Stimulated activated CD4-positive, alpha-beta T cell treated with anti-CD3 and anti-CD28 coated beads, Interleukin-2, amount 100 ng/mL, for 4 hours (primary cell): ENCODE measurements at regions not wholly inside any gene's neighbourhood (a gene's known extent, or its start where the extent isn't known, plus 50 kb on each side); places are given as distances from the start of the nearest gene placed in this dataset.

ENCODE experiments used
- DNase-seq: peaks from one replicate; pipeline ENCODE4 v3.0.0-alpha.2; 2020; ENCODE audit warnings: low read depth

DNA sequence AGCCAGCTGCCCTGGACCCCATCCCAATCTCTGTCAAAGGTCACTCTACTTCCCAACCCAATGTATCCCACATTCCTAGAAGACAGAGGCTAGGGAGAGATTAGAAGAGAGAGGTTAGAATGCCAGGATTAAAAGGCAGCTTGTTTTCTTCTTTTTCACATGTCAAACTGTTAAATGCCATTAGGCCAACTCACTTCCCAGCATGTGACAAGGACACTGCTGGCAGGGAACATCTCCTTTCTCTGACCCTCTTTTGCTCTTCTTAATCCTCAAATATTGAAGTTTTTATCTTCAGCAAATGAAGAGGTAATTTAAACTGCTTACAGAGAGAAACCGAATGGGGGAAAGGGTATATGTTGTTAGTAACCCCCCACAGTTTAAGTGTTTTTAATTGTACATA is 89.1 kb downstream of the BBS10 start:
- DNase-seq: no peak

DNA sequence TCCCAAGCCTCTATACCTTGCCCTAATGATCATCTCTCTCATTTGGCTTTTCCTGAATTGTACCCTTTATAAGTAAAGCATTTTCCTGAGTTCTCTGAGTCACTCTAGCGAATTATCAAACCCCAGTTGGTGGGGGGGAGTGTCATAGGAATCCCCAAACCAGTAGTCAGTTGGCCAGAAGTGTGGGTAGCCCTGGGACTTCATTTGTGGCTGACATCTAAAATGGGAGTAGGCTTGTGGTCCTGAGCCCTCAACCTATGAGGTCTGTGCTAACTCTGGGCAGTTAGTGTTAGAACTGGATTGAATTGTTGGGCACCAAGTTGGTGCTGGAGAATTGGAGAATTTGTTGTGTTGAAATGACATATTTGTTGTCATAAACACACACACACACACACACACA is 91.3 kb downstream of the BBS10 start:
- no peak for DNase-seq

DNA sequence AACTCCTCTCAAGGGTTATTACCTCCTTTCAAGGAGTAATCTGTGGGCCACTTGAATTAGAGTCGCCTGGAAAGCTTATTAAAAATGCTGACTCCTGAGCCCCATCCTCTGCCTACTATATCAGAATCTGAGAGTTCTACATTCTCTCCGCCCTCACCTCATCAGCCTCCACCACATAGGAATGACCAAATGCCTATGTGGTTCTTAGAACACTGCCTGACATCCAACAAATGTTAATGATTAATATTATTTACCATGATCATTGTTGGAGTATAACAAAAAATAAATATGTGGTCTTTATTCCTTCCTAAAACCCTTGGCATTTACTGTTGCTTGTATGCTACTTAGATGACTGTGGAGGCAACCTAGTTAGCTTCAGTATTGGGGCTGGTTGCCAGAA is 91.9 kb downstream of the BBS10 start:
- DNase-seq: no peak

DNA sequence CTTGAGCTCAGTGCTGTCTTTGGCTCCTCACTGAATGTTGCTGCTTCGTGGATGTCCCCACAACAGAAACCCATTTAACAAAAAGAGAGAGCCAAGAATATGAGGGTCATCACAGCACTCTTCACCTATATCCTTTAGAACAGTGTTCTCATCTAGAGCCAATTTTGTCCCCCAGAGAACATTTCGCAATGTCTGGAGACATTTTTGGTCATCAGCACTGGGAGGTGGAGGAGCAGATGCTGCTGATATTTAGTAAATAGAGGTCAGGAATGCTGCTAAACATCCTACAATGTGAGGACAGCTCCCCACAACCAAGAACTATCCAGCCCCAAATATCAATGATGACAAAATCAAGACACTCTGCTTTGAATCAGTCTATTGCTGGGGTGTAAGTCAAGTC is 92.5 kb downstream of the BBS10 start:
- no peak for DNase-seq

DNA sequence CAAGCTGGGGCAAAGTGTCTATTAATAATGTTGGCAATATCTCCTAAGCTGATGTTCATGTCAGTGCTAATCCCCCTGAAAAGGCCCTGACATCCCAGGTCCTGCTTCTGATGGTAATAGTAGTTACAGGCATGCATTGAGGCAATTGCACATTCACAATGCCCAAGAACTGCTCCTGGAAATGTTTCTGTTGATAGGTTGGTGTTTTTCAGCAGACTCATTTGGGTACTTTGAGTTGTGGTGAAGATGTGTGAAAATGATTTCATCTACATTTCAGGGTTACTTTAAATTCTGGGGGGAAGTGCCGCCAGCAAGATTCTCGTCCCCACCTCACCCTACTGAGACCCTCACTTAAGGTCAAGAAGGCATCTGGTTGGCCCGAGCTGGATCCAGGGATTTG is 92.9 kb downstream of the BBS10 start:
- no peak for DNase-seq

DNA sequence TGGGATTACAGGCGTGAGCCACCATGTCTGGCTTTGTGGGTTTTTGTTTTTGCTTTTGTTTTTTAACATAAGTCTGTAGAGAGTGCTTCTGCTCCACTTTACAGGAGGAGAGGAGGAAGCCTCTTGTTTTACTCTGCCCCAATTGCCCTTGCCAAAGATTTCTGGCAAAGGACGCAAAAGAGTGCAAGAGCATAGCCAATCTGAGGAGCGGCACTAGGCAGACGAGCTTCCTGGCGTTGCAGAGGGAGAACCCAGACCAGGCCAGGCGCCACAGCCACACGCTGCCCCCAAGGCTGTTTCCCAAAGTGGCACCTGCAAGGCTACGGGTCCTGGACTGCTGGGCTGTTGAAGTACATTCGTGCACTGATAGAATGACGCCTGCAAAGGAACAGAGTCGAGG is 96.2 kb downstream of the BBS10 start:
- no peak for DNase-seq

DNA sequence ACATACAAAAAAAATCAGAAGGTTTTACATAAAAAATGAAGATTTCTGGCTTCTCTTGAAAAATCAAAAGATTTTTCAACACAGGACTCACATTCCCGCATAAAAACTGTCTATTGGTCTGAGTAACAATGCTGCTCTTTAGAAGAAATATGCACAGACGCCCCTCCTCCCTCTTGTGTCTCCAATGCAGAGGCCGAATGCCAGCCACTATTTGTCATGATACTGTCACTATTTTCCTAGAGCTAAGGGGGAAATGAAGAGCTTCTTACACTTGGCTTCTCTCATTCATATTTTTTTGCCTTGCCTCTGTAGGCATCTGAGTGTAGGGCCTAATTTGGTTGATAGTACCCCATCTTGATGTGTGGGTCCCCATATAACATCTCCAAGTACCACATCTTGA is 98.0 kb downstream of the BBS10 start:
- no peak for DNase-seq

DNA sequence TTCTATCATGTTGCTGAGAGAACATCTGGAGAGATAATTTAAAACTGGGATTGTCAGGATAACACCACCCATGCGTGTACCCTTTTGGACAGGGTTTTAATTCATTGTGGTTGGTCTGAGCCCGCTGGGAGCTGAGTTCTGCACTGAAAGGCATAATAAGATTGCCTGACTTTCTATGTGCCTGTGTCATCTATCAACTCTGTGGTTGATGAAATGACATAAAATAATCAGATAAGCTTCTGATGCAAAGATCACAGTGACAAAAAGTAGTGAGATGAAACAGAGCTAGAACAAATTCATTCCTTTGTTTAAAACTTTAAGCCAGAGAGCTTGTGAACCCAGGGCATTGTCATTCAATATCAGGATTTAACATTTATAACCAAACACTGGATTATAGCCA is 98.7 kb downstream of the BBS10 start:
- no peak for DNase-seq

DNA sequence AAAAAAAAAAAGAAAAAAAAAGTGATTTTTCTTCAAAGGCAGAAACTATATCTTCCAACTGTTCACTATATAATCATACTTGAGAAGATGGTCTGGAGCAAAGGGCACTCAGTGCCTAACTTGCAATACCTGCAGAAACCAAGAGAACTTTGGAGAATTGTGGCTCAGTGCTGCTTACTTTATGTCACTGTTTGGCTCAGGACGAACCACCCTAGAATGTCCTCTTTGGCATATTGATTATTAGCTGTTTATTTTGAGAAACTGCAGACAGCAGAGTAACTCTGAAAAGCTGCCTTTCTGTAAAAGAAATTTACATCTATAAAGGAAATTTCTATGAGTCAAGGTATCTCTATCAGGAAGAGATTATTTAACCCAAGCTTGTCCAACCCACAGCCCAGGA is 100.2 kb downstream of the BBS10 start:
- DNase-seq: no peak

DNA sequence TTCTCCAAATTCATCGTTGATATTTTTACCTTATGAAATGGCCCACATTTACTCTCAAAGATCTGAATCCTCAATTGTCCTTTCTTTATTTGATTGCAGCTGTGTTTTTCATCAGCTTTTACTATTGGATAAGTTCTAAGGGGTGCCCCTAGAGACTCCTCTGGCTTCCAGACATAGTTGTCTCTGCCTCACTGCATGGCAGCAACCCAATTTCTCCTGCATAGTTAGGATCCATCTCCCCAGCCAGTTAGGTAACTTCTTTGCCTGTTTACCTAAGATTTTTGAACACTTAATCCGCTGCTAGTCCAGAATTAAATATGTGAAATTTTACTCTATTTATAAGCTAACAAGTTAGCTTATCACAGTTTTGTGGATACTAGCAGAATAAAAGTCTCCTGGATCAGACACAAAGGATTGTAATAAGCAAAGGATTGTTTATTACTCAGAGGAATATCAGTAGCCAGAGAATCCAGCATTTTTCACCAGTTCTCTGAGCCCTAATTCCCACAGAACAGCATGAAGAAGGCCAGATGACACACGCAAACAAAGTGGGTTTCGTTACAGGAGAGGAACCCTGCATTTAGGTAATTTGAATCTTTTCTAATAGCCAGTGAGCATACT is 101.1 kb downstream of the BBS10 start:
- DNase-seq: no peak

DNA sequence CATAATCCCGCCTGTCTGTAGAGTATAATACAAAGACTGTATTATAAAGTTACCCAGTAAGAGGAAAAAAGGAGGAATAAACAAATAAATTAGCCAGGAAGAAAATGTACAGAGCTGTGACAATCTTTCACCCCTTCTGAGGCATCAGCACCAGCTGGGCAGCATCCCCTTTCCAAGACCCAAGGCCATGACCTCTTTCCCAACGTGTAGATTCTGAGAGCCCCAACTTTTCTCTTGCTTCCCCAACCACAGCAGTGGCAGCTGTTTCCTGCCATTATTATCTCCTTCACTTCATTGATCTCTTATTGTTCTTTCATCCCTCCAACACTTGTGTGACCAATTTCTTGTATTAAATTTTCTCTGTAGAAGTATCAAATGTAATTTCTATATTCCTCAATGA is 101.6 kb downstream of the BBS10 start:
- no peak for DNase-seq

DNA sequence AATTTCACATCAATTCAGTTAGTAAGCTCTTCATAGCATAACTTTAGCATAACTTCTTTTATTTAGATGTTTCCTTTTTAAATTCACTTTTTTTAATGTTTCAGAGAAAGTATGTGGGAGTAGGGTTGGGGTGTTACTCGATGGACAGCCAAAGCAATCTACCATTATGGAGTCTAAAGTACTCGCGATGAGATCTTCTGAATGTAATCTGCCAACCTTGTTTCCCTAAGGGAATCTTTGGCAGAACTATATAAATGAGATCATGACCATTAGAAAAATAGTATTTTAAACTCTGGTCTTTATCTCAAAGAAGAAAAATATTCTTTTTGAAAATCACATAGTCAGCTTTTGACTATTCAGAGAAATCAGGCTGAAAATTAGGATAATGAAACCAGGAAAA is 103.9 kb downstream of the BBS10 start:
- no peak for DNase-seq

DNA sequence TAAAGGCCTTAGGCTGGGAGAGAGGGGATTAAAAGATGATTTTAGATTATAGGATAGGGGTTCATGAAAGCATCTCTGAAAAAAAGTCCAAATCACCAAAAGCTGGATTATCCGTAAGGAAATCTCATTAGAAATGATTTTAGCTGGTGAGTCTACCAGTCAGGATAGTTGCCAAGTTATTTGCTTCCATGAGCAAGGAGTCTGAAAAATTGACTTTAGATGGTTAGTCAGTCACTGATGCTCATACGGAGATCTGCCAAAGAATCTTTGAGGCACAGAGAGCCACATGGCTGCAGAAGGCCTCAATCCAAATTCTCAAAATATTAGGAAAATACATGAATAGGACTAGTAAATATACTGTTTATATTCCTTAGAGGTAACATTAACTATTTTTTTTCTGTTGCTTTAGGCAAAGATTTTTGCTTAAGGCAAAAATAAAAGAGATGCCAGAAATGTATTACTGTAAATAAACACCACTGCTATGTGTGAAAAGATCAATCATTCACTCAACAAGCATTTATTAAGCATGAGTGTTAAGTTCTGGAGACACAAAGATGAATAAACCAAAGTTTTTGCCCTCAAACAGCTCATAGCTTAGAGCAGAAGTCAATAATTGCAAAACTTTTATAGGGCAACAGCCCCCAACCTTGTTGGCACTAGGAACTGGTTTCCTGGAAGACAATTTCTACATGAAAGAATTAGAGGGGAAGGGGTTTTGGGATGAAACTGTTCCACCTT is 105.2 kb downstream of the BBS10 start:
- no peak for DNase-seq

DNA sequence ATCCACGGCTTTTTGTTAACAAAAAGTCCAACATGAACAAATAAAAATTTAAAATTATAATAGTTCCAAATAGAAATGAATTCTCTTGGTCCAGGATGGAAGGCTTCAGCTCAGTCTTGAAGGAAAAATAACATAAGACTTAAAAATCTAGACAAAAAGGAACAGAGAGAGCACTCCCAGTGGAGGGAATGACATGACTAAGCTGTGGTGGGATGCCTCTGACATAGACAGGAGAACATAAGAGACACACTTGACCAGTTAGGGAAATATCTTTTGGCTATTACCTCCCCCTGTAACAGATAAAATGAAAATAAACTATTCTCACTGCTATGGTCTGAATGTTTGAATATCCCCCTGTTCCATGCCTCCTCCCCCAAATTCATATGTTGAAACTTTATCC is 106.8 kb downstream of the BBS10 start:
- DNase-seq: no peak

DNA sequence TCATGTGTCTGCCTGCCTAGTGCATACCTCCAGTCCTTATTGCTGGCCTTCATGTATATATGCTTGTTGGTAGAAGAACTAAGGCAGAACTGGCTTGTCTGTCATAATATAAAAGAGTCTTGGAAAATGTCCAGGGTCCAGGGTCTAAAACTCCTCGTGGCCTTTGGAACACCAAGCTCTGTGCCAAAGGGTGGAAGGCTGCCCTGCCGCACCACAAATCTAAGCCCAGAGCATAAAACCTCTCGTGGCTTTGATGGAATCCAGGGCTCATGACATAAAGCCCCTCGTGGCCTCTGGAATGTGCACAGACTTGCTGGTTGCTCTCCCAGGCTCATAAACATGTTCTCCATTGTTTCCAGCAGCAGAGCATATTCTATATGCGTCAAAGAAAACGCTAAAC is 107.9 kb downstream of the BBS10 start:
- DNase-seq: no peak

DNA sequence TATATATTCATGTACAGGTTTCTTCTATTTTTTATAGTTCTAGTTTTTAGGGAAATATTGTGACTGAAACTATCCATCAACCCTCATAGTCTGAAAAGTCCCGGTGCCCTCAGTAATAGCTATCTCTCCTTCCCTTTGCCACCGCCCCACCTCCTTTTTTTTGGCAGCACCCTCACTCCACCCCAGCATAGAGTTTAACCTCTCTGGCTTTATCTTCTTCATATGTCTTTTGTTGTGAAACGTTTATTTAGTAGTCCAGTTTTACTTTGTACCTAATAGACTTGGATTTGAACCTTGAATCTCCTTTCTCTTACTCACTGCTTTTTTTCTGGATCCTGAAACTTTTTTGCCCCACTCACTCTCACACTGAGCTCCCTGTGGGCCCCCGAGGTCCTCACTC is 109.5 kb downstream of the BBS10 start:
- DNase-seq: no peak

DNA sequence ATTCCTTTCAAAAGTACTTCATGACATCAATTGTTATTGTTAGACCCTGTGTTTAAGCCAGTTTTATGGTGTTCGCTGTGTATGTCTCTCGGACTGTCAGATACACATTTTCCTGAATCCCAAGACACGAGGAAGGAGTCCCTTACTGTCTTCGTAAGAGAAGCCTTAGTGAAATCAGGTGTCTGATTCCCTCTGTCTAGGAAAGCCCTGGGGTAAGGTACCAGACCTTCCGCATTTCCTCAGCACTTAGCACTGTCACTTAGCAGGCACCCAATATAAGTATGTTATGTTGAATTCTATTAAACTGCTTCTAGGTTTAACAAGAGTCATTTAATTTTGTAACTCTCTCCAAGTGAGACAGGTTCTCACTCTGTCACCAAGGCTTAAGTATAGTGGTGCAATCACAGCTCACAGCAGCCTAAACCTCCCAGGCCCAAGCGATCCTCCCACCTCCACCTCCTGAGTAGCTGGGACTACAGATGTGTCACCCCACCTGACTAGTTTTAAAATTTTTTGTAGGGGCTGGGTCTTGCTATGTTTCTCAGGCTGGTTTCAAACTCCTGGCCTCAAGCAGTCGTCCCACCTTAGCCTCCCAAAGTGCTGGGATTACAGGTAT is 111.0 kb downstream of the BBS10 start:
- DNase-seq: no peak

DNA sequence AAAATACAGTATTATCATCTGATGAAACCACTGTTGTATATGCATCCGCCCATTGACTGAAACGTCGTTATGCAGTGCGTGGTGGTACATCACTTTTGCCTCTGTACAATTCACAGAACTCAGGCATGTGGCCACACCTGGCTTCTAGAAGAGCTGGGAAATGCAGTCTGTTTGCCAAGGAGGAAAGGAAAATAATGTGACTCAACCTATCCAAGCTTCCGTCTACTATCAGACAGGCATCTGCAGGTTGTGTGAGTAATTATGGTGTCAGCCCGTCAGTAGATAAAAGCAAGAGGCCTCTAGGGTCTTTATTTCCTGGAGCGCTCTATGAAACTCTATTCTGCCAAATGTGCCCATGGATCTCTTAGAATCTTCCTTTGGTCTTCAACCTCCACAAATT is 111.6 kb downstream of the BBS10 start:
- no peak for DNase-seq

DNA sequence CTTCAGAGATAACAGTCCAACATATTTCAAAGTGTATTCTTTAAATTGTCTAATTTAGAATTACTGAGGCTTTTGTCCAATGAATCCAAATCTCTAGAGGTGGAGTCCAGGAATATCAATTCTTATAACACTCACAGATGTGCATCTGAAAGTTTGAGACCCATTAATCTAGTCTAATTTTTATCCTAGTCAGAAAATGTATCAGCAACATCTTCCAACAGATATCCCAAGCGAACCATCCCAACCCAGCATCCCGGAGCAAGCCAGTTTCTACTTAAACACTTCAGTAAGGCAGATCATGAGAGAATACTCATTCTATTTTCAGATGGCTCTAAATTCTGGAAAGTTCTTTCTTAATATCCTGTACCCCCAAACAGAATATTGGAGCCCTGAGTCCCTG is 113.5 kb downstream of the BBS10 start:
- no peak for DNase-seq

DNA sequence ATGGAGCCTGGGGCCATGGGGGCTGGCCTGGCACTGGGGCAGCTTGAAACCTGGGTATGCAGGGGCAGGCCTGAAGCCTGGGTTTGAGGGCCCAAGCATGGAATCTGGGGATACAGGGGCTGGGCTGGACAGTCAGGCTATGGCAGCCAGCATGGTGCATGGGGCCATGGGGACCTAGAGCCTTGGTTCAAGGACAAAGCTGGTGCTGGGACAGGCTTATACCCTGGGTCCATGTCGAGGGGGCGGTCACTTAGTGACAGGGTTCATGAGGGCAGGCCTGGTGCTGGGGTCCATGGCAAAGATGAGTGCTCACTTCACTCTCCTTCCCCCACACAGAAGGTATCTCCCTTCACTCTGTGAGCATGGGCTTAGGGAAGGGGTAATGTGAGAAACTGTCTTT is 116.2 kb downstream of the BBS10 start:
- no peak for DNase-seq

DNA sequence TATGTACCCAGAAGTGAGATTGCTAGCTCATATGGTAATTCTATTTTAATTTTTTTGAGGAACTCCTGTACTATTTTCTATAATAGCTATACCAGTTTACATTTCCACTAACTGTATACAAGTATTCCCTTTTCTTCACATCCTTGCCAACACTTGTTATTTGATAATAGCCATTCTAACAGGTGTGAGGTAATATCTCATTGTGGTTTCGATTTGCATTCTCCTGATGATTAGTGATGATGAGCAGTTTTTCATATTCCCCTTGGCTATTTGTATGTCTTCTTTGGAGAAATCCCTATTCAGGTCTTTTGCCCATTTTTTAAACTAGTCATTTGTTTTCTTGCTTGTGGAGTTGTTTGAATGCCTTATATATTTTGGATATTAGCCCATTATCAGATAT is 121.3 kb downstream of the BBS10 start:
- DNase-seq: no peak

DNA sequence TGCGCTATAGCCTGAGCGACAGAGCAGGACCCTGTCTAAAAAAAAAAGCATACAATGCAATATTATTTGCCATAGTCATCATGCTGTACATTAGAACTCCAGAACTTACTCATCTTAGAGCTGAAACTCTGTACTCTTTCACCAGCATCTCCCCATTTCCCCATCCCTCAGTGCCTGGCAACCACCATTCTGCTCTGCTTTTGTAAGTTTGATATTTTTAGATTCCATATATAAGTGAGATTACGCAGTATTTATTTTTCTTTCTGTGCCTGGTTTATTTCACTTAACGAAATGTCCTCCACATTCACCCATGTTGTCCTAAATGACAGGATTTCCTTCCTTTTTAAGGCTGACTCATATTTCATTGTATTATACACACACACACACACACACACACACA is 121.8 kb downstream of the BBS10 start:
- DNase-seq: no peak

DNA sequence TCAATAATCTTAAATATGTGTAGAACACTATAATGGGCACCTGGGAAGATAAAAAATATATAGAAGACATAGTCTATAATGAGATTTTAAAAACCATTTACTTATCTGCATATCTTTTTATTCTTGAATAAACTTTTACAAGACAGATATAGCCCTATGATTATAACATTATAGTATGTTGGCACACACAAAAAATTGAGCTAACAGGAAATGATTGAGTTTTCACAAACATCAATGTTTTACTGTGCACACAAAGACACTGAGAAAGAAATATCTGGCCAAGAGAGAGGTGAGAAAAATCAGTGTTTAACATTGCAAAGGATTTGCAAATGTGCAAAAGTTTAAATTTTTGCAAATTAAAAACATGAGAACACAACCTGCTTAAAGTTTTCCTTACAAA is 124.3 kb downstream of the BBS10 start:
- no peak for DNase-seq

DNA sequence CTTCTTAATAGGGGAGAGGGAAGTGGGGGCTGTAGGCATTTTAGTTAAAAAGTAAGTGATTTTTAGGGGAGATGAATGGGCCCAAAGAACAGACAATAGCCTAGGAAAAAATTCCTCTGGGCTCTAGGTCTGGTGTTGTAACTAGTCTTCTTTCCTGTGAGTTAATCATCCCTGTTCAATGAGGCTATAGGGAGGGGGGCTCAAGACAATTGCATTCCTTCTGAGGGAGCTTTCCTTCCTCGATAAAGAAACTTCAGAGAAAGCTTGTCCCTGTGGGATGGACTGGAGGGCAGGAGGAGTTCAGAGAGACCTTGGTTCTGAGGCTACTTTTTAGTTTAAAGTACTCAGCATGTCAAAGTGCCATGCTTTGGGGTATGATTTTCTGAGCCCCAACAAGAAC is 127.2 kb downstream of the BBS10 start:
- no peak for DNase-seq
